CD4-positive, alpha-beta T cell treated with Interleukin-4 for 1 hour (primary cell): ENCODE measurements at regions not wholly inside any gene's neighbourhood (a gene's known extent, or its start where the extent isn't known, plus 50 kb on each side); places are given as distances from the start of the nearest gene placed in this dataset.
"Not testable (repeated sequence)": the region's sequence is repeated elsewhere in the genome, so short reads cannot be mapped to it uniquely, and the experiment has no call there.

ENCODE experiments used
- DNase-seq, 2 donors: peaks; one replicate each; pipeline ENCODE4 v3.0.0-alpha.2; 2020 to 2022

DNA sequence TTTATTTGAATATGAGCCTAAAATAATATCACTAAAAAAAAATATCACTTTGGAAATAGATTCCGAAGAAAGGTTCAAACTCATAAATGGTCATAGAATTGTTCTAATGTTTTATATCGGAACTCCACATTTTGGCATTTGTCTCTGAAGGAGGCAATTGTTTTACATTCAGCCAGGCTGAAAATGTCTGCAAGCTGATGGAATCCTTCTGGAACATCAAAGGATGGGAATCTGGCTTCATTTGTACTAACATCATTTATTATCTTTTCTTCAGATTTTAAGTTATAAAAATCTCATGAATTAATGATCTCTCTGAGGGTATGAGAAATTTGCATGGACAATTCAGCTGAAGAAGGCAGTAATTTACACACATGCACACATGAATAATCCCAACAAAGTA is 251.4 kb upstream of the RGMA start:
- no peak for DNase-seq

- DNase-seq, result no peak
Observed at GRCh38 chr15:93333796-93334195, 244.8 kb upstream of the RGMA start.

DNA sequence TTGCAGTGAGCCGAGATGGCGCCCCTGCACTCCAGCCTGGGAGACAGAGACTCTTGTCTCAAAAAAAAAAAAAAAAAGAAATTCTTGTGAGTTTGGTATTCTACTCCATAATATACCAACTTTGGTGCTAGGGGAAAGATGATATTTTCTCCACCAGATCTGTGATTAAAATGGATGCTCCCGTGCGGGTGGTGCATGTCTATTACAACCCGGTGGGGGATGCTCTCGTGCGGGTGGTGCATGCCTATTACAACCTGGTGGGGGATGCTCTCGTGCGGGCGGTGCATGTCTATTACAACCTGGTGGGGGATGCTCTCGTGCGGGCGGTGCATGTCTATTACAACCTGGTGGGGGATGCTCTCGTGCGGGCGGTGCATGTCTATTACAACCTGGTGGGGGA is 244.1 kb upstream of the RGMA start:
- not testable (repeated sequence) for DNase-seq

DNA sequence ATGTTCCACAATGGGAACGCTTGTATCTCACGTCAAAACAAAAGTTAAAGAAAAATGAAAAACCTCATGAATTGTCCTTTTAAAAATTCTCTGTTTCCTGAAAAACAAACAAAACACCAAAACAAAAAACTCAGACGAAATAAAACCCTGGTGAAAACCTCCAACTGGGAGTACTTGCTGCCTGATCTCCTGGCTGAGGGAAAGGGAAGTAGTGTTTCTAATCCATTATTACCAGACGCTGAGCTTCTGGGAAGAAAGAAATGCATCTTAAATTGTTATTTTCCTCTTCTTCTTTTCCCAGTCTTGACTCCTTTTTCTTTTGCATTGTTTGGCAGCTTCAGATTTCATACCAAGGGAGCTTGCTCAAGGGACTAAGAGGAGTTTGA is 243.2 kb upstream of the RGMA start:
- DNase-seq, result no peak

- no peak for DNase-seq
Observed at GRCh38 chr15:93331545-93332167, 242.6 kb upstream of the RGMA start.

DNA sequence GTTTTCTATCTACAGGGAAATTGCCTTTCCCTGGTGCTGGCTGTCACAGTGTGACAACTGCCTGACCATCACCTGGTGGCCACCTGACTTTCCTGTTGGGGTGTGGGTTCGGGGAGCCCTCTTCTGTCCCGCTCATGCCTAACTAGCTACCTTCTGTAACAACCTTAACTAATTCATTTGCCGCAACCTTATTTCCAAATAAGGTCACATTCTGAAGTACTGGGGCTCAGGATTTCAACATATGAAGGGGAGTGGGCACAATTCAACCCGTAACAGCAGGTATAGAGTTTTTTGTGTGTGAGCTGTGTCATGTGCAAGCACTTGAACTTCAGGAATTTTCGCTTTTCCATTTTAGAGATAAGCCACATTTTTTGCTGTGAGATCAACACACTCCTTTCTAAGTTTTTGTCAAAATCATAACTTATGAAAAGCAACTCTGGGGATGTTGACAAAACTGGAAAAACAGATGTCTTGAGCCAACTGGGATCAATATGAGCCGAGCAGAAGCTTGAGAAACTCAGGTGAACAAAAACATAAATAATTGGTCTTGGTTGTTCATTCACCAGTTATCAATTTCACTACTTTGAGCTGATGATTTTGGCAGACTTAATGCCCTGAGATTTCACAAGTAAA is 242.0 kb upstream of the RGMA start:
- DNase-seq, result no peak

- no peak for DNase-seq
Observed at GRCh38 chr15:93327364-93327763, 238.4 kb upstream of the RGMA start.

DNA sequence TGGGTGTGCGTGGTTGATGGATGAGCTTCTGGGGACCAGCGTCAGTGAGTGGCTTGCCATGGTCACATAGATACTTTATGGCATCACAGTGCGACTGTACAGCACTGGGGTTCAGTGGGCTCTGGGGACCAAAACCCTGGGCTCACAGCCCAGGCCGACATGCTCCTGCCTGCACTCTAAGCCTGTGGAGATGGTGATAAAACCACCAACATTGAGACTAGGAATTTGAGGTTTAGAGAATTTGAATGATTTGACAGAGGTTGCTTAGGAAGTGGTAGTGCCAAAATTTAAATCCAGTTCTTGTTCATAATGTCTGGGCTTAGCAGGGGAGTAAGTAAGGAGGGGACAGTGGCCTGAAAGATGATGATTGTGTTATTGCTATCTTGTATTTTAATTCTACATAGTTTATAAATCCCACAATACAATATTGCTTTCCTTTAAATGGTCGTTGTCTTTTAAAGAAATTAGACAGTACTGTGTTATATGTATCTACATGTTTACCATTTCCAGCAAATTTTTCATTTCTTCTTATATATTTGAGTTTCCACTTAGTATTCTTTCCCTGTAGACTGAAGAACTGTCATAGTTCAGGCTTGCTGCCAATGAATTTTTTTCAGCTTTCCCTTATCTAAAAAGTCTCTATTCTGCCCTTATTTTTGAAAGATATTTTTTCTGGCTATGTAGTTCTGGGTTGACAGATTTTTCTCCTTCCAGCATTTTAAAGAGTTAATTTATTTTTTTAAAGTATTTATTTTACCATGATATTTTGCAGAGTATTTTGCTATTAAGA is 235.4 kb upstream of the RGMA start:
- no peak for DNase-seq

- no peak for DNase-seq
Observed at GRCh38 chr15:93321881-93322282, 232.9 kb upstream of the RGMA start.

- no peak for DNase-seq
Observed at GRCh38 chr15:93319121-93319814, 230.3 kb upstream of the RGMA start.

DNA sequence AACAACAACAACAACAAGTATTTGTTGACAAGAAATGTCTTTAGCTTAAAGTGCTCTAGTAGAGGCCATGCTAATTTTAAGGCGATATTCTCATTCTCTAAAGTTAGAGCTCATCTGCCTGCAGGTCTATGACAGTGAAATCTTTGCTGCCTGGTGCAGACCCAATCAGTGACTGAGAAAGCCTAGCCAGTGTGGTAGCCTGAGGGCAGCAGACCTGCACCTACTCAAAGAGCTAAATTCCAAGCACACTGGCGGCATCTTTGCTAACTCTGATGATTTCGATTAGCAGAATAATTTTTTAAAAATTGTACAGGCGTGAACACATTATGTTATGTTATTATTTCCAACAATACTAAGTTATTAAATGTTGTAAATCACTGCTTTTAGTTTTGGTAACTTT is 228.8 kb upstream of the RGMA start:
- DNase-seq, result no peak

DNA sequence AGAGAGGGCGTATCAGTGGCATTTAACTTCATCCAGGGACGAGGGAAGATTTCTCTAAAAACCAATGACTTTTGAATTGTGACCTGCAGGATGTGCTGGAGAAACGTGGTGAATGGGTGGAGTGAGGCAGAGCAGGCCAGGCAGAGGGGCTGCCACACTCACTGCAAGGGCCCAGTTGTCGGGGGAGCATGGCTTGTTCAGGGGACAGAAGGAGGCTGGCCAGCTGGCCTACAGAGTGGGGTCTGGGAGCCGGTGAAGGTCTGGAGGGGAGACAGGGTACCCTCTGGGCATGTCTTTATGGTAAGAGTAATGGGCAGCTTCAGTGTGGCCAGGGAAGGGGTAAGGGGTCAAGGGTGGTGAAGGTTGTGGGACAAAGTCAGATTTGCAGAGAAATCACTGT is 225.2 kb upstream of the RGMA start:
- no peak for DNase-seq

DNA sequence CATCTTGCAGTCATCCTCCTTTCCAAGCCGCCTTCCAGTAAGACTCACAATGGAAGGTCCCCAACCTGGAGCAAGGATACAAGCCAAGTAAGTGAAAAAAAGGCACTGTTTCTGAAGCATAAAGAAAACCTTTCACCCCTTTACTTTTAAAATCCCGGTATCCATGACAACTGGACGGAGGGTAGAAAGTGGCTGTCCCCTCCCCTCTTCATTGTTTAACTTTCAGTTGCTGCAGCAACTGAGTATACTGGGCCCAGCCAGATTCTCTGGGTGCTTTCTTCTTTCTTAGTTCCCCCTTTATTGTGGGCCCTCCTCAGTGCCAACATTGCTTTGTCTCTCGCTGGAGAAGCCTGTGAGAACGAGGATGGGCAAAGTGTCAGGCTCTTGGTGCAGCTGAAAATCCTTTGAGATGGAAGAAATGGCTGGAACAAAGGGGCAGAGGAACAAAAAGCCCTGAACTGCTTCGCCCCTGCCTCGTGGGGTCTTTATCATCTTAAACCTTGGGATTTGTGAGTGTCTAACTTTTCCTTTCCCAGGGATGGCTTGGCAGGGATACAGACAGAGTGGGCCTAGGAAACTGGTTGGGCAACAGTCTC is 224.0 kb upstream of the RGMA start:
- DNase-seq, result no peak

DNA sequence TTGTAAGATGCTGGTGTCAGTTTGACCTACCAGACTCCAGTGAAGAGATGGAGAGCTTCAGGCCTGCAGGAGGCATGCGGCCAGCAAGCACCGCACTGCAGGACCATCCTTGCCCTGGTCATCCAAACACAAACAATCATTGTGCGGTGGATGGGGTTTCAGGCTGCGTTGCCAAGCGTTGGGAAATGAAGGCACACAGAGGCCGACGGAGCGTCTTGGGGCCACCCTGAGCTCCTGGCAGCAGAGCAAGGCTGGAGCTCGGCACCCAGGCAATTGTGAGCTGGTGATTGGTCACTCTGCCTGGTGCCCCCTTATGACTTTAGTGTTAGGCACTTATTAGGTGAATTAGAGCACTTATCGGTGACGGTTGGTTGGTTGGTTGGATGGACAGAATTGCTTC is 222.6 kb upstream of the RGMA start:
- no peak for DNase-seq

DNA sequence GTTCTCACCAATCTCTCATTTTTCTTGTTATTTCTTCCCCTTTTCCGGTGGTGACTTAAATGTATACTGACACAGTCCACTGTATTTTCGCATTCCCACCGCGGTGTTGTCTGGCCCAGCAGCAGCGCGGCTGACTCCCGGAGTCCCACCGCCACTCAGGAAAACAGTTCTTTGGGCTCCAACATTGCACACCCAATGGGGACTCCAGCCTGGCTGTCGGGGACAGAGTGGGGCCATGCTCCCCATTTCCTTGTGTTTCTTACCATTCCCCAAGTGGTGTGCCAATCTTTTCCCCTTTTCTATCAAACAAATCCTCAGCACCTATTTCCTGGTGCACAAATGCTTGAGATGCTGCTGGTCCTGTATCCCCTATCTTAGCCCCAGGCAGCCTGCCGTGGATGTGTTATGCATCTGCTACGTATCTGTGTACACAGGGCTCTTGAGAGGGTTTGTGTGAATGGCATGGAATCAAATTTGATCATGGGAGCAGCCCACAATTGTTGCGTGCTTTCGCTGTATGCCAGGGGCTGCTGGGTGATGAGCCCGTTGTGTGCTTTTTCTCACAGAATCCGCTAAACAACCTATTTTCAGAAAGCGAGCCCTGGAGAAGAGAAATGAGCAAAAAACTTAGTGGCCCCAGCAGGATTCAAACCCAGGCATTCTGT is 219.1 kb upstream of the RGMA start:
- DNase-seq, result no peak

DNA sequence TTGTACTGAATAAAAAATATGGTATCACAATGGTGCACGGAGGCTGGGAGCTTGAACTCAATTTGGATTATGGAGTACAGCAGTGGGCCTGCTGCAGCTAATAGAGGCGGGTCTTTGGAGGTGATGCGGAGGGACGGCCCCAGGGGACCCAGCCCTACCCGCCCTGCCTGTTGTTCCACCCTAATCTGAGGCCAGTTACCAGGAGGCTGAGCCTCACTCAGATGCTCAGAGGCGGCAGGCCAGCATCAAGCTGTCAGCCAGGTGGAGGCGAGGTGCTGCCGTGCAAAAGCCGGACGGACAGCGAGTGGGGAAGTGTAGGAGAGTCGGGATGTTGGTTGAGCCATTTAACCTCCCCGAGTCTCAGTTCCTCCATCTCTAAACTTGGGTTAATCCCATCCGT is 218.5 kb upstream of the RGMA start:
- DNase-seq, result no peak

DNA sequence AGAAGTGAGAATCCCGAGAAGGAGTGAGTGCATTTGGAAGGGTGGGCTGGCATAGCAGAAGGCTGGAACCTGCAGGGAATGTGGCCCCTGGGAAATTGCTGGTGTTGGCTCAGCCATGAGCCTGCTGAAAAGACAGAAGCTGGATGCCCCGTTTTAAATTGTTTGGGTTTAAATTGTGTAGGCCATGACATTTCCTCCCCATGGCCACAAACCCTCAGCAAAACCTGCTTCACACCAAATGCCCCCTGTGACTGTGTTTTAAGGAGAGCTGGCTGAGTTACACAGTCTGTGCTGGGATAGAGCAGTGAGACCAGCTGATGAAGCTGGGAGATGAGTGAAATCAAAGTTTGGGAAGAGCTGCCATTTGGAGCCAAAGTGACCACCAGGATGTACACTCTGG is 216.3 kb upstream of the RGMA start:
- DNase-seq, result no peak

DNA sequence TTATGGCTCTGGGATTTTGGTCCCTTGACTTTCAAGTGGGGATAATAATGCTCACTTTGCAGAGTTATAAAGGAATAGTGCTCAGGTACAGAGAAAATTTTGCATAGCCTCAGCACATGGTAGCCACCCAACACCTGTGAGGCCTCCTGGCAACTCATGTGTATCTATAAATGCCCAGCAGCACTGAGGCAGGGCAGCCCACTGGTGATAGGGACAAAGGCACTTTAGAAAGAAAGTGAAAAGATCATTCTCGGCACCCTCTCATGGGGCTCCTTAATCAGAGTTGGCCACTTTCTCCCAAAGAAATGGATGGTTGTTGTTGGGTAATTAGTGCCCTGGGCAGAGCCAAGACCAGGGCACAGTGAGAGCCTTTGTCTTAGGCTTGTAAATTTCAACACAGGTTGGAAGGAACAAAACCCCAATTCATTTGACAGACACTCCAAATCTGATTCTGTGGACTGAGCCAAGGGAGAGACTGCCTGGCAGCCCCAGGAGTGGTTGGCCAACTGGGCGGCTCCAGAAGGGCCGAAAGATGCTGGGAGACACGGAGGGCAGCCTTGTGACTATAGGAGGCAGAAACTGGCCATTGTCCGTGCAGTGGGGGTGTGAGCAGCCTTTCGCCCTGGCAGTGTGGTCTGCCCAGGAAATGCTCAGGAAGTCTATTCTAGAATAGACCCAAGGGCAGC is 213.2 kb upstream of the RGMA start:
- no peak for DNase-seq

DNA sequence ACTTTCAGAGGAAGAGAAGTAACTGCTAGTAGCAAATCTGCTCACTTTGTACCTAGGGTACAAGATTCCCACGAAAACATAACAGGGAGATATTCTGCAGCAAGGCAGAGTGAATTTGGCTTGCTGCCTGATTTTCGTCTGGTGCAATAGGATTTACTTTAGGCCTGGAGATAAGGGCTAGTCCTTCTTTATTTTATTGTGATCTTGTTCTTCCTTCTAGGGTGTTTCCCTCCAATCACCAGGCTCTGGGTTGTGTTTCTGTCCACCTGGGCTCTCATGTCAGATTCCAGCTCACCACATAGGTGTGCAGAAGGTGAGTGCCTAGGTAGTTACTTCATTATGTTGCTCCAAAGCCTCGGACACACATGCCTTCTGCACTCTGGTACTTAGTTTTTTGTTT is 211.8 kb upstream of the RGMA start:
- DNase-seq, result no peak

GRCh38 chr15:93299675-93300074 is 210.7 kb upstream of the RGMA start:
- DNase-seq, result no peak

GRCh38 chr15:93298901-93299300 is 209.9 kb upstream of the RGMA start:
- no peak for DNase-seq
